ENCODE measurements at regions not wholly inside any gene's neighbourhood (a gene's known extent, or its start where the extent isn't known, plus 50 kb on each side); places are given as distances from the start of the nearest gene placed in this dataset.

- H4K20me1 ChIP-seq (ENCODE audit: insufficient read depth, low read length), result no peaks in the 10 kb centered on the region
- no CpG with 5 or more reads among the region's 3 CpGs for WGBS (ENCODE audit: insufficient coverage)
- no peaks in the 10 kb centered on the region for H3K36me3 Mint-ChIP-seq
- TF ChIP-seq CTCF (IDR thresholded peaks at IDR 0.05), result no peak
- peaks cover 0 to 2% (median 2%) of the 10 kb centered on the region in 3 donors for H3K27me3 Mint-ChIP-seq (ENCODE audit: low read depth in 3 of 3)
- intact Hi-C loops (cut with micrococcal nuclease), result no loop called here
- no peaks in the 10 kb centered on the region for H3K9me3 Mint-ChIP-seq
- DNase-seq, result no peak
- no peaks in the 10 kb centered on the region for H3K36me3 ChIP-seq (replicated peaks in 1 of 2; ENCODE audit: control insufficient read depth in 1 of 2, insufficient read depth in 2 of 2, low read length in 2 of 2)
- H3K27ac Mint-ChIP-seq, result peak overlapping the region in 2 of 7 donors; percentile 61 to 78
- H3K4me3 Mint-ChIP-seq, result no peak overlapping the region
- no peaks in the 10 kb centered on the region for H3K79me2 ChIP-seq (ENCODE audit: insufficient read depth, low read length)
- no peaks in the 10 kb centered on the region for H3K9me3 ChIP-seq (replicated peaks in 1 of 2; ENCODE audit: control insufficient read depth in 1 of 2, insufficient read depth in 1 of 2, low read length in 2 of 2)
- no peak overlapping the region for H3K4me2 ChIP-seq (replicated peaks; ENCODE audit: extremely low read depth, low read length, poor library complexity, severe bottlenecking)
- no peak overlapping the region for H3K4me3 ChIP-seq (replicated peaks in 1 of 3; ENCODE audit: low read depth in 2 of 3, low read length in 3 of 3)
- peaks cover 23% of the 10 kb centered on the region for H3K4me1 Mint-ChIP-seq
- H3K4me1 ChIP-seq (ENCODE audit: control insufficient read depth in 1 of 2, insufficient read depth in 2 of 2, low read length in 2 of 2), result peaks cover 0 to 8% of the 10 kb centered on the region in 2 donors
- no peak overlapping the region for H3K9ac ChIP-seq (ENCODE audit: insufficient read depth, low read length, poor library complexity, severe bottlenecking)
- H3K27ac ChIP-seq (ENCODE audit: low read depth in 1 of 2, low read length in 2 of 2), result no peak overlapping the region
- no peak overlapping the region for H2AFZ ChIP-seq (ENCODE audit: insufficient read depth, low read depth, low read length, poor library complexity, severe bottlenecking)
- H3K27me3 ChIP-seq (ENCODE audit: control insufficient read depth in 2 of 2, insufficient read depth in 2 of 2, low read length in 2 of 2), result no peaks in the 10 kb centered on the region
Measured at GRCh38 chr6:11428895-11429294, 108.7 kb upstream of the TMEM170B start.

GRCh38 chr6:11428371-11428770 lies 109.2 kb upstream of the TMEM170B start:
- H3K4me3 Mint-ChIP-seq, result no peak overlapping the region
- H3K27ac Mint-ChIP-seq, result peak overlapping the region in 1 of 7 donors; percentile 5
- no peak for TF ChIP-seq CTCF (IDR thresholded peaks at IDR 0.05)
- Histone ChIP-seq H3K9me3 (replicated peaks in 1 of 2; ENCODE audit: control insufficient read depth in 1 of 2, insufficient read depth in 1 of 2, low read length in 2 of 2) (no peaks in the 10 kb centered on the region), H3K79me2 (ENCODE audit: insufficient read depth, low read length) (no peaks in the 10 kb centered on the region), H3K4me1 (ENCODE audit: control insufficient read depth in 1 of 2, insufficient read depth in 2 of 2, low read length in 2 of 2) (peaks cover 0 to 8% of the 10 kb centered on the region in 2 donors), H3K36me3 (replicated peaks in 1 of 2; ENCODE audit: control insufficient read depth in 1 of 2, insufficient read depth in 2 of 2, low read length in 2 of 2) (no peaks in the 10 kb centered on the region), H3K9ac (ENCODE audit: insufficient read depth, low read length, poor library complexity, severe bottlenecking) (no peak overlapping the region), H3K4me2 (replicated peaks; ENCODE audit: extremely low read depth, low read length, poor library complexity, severe bottlenecking) (no peak overlapping the region), H3K27ac (ENCODE audit: low read depth in 1 of 2, low read length in 2 of 2) (no peak overlapping the region), H4K20me1 (ENCODE audit: insufficient read depth, low read length) (no peaks in the 10 kb centered on the region), H3K27me3 (ENCODE audit: control insufficient read depth in 2 of 2, insufficient read depth in 2 of 2, low read length in 2 of 2) (no peaks in the 10 kb centered on the region), H3K4me3 (replicated peaks in 1 of 3; ENCODE audit: low read depth in 2 of 3, low read length in 3 of 3) (no peak overlapping the region), H2AFZ (ENCODE audit: insufficient read depth, low read depth, low read length, poor library complexity, severe bottlenecking) (no peak overlapping the region)
- peaks cover 0 to 3% (median 2%) of the 10 kb centered on the region in 3 donors for H3K27me3 Mint-ChIP-seq (ENCODE audit: low read depth in 3 of 3)
- intact Hi-C loops (cut with micrococcal nuclease), result no loop called here
- H3K36me3 Mint-ChIP-seq, result no peaks in the 10 kb centered on the region
- DNase-seq, result no peak
- no CpG with 5 or more reads among the region's 2 CpGs for WGBS (ENCODE audit: insufficient coverage)
- no peaks in the 10 kb centered on the region for H3K9me3 Mint-ChIP-seq
- H3K4me1 Mint-ChIP-seq, result peaks cover 21% of the 10 kb centered on the region
